HuH-7.5 (cell line): ENCODE measurements at regions not wholly inside any gene's neighbourhood (a gene's known extent, or its start where the extent isn't known, plus 50 kb on each side); places are given as distances from the start of the nearest gene placed in this dataset.
"Not testable (repeated sequence)": the region's sequence is repeated elsewhere in the genome, so short reads cannot be mapped to it uniquely, and the experiment has no call there.

Source experiments
- DNase-seq: peaks from one replicate; pipeline ENCODE4 v3.0.0; 2011; ENCODE audit warnings: low spot score

- no peak for DNase-seq
These were observed 1247.4 kb downstream of the EFNA5 start for GRCh38 chr5:106423109-106423897.

- DNase-seq: no peak
These were observed 1250.6 kb downstream of the EFNA5 start for GRCh38 chr5:106420102-106420501.

DNA sequence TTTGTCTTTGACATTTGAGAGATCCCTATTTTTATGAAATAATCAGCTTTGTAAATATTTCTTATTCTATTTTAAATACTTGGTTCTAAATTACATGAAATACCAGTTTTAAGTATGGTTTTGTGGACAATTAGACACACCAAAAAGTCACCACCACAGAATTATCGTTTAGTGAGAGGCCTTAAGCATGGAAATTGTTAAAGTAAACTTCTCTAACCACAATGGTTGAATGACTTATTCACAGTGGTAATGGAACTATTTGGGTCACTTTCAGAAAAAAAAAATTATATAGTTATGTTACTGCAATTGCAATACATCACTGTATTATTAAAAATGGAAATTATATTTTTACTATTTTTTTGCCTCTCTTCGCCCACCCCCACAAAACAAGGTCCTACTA, 1252.5 kb downstream of the EFNA5 start:
- no peak for DNase-seq

DNA sequence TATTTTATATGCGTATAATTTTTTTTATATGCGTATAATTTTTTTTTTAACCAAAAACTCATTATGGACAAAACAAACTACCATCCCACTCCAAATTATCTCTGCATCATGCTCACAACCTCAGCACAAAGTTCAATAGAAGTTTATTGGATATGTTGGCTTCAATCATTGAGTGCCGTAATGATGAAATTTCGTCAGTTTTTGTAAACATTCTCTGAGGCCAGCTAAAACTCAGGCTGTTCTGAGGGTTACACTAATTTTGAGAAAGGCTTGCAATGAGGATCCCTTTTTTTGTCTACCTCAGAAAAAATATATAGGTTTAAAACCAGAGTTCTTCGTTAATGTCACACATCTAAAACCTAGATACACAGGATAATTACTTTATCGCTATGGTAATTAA, 1253.2 kb downstream of the EFNA5 start:
- no peak for DNase-seq

DNA sequence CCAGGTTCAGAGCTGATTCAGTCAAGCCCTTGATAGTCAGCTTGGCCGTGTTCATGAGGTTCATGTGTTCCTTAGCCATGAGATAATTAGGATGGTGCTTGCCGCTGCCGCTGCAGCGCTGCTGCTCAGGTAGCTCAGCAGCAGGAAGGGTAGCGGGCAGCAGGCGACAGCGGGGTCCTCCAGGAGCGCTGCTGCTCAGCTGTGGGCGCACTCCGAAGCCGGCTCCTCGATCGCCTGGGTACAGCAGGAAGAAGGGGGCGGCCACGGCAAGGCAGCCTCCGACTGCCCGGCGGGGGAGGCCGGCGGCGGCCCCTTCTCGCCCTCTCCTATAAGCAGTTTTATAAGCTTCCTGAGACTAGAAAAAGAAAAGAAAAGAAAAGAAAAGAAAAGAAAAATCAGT, 1253.6 kb downstream of the EFNA5 start:
- no peak for DNase-seq

- no peak for DNase-seq
These were observed 1255.2 kb downstream of the EFNA5 start for GRCh38 chr5:106415541-106415940.

DNA sequence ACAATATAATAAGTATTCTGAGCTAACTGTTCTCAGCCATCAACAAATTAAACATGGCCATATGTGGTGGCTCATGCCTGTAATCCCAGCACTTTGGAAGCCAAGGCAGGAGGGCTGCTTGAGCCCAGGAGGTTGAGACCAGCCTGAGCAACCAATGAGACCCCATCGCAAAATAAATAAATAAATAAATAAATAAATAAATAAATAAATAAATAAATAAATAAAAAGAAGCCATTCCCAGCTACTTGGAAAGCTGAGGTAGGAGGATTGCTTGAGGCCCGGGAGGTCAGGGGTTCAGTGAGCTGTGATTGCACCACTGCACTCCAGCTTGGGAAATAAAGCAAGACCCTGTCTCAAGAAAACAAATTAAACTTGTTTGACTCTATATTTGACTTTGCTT, 1256.4 kb downstream of the EFNA5 start:
- no peak for DNase-seq

GRCh38 chr5:106412606-106413005, 1258.1 kb downstream of the EFNA5 start:
- DNase-seq: no peak

- DNase-seq: no peak
These were observed 1262.2 kb downstream of the EFNA5 start for GRCh38 chr5:106408570-106408969.

DNA sequence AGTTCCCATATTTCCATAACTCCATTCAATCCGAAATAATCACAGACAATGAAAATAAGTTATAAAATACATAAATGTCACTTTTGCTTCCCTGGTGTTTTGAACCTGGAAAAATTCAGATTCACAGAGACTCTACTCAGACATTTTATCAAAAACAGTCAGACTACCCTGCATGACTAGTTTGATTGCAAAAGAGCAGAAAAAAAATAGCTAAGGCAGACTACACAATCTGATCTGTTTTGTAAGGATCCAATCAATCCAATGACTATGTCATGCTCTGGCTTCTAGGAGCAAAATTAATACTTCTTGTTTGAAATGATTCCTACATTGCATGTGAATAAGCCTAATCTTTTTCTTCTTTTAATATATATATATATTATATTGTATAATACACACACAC, 1262.6 kb downstream of the EFNA5 start:
- no peak for DNase-seq

DNA sequence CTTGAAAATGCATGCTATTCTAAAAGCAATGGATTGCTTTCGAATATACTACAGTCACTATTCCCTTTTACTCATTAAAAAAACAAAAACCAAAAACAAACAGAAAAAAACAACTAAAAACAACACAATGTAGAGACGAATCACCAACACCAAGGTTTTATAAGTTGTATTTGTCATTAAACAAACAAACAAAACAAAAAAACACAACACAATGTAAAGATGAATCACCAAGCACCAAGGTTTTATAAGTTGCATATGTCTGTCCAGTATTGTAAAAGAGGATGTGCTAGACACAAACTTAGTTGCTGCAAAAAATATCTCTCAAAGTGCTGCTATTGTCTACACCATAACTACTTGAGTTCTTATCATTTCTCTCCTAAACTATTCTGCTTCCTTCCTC, 1269.2 kb downstream of the EFNA5 start:
- DNase-seq: no peak

- DNase-seq: no peak
These were observed 1271.3 kb downstream of the EFNA5 start for GRCh38 chr5:106399391-106399790.

DNA sequence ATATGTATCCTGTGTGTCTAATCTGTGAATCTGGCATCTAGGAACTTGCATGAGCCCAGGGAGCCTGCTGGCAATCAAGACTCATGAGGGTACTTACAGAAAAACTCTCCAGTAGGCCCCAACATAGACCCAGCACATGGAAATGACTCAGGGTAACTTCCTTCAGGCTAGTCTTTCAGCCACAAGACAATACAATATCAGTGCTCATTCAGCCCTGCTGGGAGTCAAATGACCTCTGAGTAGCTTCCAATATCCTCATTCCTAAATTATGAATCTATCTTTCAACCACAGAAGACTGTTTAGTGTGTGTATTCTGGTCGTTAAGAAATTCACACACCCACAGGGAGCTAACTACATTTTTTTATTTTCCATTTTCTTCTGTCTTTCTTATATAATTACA, 1273.0 kb downstream of the EFNA5 start:
- DNase-seq: no peak

DNA sequence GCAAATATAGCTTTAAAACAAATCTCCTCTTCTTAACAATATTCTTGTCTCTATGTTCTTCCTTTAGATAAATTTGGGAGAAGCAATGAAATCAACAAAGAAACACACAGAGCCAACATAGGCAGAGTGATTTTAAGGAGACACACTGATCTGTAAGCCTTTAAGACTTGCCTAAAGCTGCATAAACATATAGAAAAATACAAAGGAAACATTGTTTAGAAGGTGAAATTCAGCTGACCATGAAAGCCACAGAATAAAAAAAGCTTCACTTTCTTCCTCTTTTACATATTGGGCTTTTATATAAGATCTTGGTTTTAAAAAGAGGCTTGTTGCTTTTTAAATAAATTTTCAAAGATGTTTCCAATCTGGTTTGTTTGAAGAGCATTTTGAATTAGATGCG, 1277.5 kb downstream of the EFNA5 start:
- DNase-seq: no peak

DNA sequence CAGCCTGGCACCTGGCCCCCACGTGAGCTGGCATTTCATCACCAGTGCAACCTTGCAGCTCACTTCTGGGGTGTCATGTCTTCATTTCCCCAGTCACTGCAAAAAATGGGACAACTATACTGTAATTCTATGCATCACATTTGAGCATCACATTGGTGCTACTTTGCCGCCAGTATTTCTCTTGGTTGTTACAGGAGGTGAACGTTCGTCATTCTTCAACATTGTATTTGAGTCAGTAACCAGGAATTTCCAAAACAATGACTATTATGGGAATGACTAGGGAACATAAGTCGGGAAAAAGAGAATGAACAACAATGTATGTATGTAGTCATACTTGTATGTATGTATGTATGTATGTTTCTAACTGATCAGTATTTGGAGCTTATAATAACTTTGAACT, 1278.0 kb downstream of the EFNA5 start:
- DNase-seq: no peak

- not testable (repeated sequence) for DNase-seq
These were observed 1283.0 kb downstream of the EFNA5 start for GRCh38 chr5:106387767-106388166.

DNA sequence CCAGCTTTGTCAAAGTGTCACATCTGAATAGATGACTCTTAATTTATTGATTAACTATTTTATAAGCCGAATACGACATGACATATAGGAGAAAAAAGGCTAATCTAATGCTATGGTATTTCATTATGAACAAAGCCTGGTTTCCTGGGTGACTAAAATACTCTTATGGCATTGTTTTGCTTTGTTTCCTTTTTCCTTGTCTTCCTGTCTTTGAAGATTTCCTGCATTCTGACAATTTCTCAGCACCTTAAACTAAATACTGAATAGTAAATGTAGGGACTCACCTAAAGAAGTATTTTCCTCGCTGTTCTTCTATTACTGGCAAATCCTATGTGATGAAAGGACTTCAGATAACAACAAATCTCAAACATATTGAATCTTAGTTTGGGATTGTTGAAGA, 1284.5 kb downstream of the EFNA5 start:
- no peak for DNase-seq

DNA sequence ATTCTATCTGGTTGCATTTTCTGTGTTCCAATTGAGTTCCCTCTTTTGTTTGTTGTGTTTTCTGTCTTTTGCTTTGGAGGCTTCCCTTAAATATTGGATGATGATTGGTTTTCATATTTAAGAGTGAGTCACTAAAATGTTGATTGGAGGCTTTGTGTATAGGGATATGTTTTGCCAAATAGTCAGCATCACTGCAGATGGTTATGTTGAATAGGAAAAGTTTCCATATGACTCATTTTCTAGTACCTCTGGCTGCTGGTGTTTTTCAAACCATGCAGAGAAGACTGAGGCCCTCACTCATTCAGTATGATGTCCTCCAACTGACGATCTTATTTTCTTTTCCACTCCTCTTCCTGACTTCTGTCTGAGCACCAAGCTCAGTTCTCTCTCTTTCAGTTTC, 1290.0 kb downstream of the EFNA5 start:
- no peak for DNase-seq

- DNase-seq: no peak
These were observed 1294.2 kb downstream of the EFNA5 start for GRCh38 chr5:106376522-106376921.

- no peak for DNase-seq
These were observed 1295.8 kb downstream of the EFNA5 start for GRCh38 chr5:106374956-106375355.

- no peak for DNase-seq
These were observed 1302.7 kb downstream of the EFNA5 start for GRCh38 chr5:106368021-106368420.

DNA sequence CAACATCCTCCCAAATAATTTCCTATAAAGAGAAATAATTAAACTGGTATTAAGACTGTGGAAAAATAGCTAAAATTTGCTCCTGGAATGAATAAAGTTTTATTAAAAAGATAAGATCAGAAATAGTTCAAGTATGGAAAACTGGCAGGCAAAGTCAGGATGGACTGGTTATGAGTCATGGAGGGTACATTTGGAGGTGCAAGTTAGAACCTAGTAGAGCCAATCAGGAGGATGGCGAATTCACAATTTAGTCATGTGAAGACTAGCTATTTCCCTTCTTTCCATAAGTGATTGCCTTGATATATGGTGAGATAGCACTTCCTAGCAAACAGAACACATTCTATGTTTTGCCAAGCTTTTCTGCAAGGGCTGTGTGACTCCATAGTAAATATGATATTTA, 1303.5 kb downstream of the EFNA5 start:
- DNase-seq: no peak

- no peak for DNase-seq
These were observed 1307.2 kb downstream of the EFNA5 start for GRCh38 chr5:106363578-106363977.

GRCh38 chr5:106361905-106362304, 1308.8 kb downstream of the EFNA5 start:
- DNase-seq: no peak
